Inferior parietal cortex (tissue), 1 donor: ENCODE measurements at regions not wholly inside any gene's neighbourhood (a gene's known extent, or its start where the extent isn't known, plus 50 kb on each side); places are given as distances from the start of the nearest gene placed in this dataset.
"Not testable (repeated sequence)": the region's sequence is repeated elsewhere in the genome, so short reads cannot be mapped to it uniquely, and the experiment has no call there.

Experiments used
- DNase-seq: peaks from one replicate; pipeline ENCODE4 v3.0.0-alpha.2; 2016; ENCODE audit errors: extremely low spot score

DNA sequence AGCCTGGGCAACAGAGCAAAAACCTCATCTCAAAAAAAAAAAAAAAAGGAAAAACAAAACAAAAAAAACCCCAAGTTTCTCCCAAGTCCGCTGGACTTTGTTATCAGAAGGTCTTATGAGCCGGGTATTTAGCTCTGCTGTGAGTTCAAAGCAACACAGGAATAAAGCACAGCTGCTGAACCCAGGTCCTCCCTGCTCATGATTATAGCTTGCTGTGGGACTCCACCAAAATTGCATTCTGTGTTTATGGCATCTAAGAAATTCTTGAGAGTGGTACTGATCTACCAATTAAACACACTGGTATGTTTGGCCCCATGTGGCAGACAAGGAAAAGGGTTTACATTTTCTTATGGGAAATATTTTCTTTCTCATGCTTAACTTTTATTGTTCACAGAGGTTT is 93.6 kb upstream of the NEDD9 start:
- DNase-seq: no peak

GRCh38 chr6:11324453-11325015 is 92.1 kb upstream of the NEDD9 start:
- no peak for DNase-seq

DNA sequence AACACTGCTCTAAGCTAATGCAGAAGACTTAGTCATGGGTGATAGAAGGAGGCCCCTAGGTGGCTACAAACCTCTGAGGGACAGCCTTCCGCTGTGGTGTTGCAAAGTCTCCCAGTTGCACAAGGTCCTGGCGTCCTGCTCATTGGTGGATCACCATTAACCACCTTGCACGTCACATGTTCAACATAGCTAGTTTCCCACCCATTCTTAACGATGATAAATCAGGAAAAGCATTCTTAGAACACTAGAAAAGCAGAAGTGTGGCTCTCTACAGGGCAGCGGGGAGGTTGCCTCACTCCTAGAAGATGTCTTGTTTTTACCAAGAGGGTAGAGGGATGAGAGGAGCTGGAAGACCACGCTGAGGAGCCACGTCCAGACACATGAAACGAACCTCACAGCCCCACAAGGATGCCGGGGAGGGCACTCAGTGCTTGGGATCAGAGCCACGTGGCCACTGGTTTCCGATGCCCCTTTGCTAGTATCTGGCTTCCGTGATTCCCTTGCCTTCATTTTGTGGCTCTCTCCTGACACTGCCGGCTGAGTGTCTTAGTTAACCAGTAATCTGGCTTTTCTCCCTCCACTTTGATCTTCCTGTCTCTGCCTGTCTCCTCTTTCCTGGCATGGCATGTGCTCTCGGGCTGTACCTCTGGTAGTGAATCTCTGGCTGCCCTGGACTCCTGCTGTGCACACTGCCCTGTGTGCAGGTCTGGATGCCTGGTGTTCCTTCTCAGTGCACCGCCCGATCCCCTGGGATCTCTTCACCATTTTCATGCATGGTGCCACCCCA is 91.4 kb upstream of the NEDD9 start:
- DNase-seq: no peak

DNA sequence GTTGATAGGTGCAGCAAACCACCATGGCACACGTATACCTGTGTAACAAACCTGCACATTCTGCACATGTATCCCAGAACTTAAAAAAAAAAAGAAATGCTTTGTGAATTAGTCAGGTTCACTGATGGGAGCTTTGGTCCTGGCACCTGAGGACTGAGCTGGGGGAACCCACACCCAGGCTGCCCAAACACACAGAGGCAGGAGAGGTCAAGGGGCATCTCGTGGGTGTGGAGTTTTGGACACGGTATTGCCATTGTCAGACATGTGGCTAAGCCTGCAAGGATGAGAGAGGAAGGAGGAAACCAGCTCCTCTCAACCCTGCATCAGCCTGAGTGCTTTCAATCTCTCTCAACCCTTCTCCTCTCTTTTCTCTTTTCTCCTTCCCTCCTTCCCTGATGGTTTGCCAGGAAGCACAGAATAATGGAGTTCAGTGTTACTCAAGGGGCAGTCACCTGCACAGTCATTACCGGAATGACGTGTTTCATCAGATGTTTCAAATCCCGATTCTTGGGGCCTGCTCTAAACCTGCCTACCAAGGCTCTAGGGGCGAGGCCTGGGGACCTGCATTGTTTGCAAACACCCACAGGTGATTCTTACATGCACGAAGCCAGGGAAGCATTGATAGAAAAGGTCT is 89.9 kb upstream of the NEDD9 start:
- DNase-seq: no peak

DNA sequence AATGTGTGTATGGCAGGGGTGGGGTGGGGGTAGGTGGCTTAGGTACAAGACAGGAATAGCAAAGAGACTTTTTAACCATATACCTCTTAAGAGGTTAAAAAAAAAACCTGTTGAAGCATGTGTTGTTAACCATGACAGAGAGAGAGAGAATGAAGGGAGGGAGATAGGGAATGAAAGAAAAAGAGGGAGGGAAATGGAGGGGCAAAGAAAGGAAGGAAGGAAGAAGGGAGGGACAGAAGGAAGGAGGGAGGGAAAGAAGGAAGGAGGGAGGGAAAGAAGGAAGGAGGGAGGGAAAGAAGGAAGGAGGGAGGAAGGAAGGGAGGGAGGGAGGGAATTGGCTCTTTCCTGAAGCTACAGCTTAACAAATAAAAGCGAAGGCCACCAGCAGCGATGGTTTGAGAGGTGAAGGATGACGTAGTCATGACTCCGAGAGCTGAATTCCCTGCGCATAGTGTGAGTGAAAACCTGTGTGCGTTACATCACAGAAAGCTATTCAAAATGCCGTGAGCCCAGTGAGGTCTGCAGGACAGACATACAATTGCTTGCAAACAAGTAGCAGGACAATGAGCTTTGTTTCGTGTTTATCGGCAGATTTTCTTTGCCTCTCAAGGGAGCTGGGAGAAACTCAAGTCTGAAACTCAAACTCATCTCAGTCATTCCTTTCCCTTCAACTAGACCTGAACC is 88.6 kb upstream of the NEDD9 start:
- DNase-seq: no peak

DNA sequence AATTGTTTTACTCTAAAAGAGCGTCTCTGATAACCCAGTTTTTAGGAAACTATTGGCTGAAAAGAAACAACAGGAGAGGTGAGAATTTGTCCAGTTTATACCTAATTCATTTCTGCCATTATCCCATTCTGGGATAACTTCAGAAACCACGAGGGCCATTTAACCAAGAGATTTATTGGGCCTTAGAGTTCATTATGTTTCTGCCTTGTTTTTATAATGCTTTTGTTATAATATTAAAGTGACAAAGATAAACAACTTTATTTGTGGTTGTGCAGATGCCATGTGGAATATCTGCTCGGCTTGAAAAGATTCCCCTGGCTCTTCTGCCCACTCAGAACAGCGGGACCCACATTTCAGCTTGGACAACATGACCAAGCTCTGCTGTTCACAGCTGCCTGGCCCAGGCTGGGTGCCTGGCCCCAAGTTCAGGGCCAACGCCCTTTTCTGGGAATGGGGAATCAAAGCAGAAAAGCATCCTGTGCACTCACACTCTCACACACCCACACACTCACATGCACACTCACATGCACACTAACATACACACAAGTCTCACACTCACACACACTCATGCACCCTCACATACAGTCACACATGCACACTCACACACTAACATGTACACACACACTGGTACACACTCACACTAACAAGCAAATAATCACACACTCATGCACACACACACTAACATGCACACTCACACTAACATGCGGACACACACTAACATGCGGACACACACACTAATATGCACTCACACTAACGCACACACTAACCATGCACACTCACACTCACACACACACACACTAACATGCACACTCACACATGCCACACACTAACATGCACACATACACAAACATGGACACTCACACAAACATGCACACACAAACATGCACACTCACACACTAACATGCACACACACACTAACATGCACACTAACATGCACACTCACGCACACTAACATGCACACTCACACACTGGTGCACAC is 86.7 kb upstream of the NEDD9 start:
- DNase-seq: no peak

GRCh38 chr6:11317885-11318771 is 85.7 kb upstream of the NEDD9 start:
- DNase-seq: peak; percentile 35

- no peak for DNase-seq
Measured at GRCh38 chr6:11315743-11316437, 83.4 kb upstream of the NEDD9 start.

DNA sequence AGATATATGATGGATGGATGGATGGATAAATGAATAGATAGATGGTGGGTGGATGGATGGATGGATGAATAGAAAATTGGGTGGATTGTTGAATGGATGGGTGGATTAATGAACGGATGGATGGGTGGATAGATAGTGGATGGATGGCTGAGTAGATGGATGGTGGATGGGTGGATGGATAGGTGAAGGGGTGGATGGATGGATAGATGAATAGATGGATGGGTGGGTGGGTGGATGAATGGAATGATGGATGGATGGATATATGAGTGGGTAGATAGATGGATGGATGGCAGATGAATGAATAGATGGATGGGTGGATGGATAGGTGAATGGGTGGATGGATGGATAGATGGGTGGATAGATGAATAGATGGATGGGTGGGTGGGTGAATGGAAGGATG is 80.7 kb upstream of the NEDD9 start:
- no peak for DNase-seq

DNA sequence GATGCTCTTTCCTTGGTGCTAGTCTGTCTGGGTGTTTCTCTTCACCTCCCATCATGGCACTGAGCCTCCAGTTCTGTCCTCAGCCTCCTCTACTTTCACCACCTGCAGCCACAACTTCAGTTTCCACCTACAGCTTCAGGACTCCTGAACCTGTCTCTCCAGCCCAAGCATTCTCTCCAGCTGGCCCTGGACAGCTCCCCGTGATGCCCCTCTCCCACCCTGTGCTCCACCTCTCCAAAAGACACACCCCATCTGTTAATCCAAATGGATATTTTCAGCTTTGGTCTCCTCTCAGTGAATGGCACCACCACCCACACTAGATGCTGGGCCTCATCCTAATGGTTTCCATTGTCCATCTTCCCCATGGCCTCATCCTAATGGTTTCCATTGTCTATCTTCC is 79.5 kb upstream of the NEDD9 start:
- DNase-seq: no peak

DNA sequence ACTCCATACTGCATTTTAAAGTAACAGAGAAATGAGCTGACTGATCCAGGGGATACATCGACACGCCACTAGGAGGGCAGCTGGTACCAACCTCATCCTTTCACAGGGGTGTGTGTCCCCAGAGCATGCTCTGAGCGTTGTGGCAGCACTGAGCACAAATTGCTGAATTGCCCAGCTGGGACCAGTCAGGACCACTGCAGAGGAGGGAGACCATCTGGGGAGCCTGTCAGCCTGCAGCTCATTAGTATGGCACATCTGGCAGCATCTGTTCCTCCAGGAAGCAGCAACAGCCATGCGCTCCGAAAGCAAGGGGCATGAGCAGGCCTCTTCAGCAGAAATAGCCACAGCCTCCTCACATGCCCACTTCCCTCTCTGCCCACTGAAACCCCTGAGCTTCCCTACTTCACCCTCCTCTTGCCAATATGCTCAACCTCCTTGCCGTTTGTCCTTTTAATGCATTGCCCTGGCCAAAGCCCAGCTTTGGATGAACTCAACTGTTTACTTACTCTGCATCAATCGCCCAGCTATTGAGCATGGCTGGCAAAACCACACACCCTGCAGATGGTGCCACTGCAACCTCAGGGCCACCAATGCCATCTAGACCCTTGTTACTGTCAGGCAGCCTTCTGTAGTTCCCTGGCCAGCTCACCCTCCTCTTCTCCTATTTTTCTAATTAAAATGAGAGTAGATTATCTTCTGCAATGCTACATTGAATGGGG is 77.6 kb upstream of the NEDD9 start:
- no peak for DNase-seq

- DNase-seq: no peak
Measured at GRCh38 chr6:11307226-11307625, 74.8 kb upstream of the NEDD9 start.

GRCh38 chr6:11304946-11305345 is 72.5 kb upstream of the NEDD9 start:
- DNase-seq: no peak

- not testable (repeated sequence) for DNase-seq
Measured at GRCh38 chr6:11299876-11300428, 67.5 kb upstream of the NEDD9 start.

GRCh38 chr6:11299421-11299784 is 66.9 kb upstream of the NEDD9 start:
- not testable (repeated sequence) for DNase-seq

- DNase-seq: no peak
Measured at GRCh38 chr6:11298651-11299420, 66.4 kb upstream of the NEDD9 start.

DNA sequence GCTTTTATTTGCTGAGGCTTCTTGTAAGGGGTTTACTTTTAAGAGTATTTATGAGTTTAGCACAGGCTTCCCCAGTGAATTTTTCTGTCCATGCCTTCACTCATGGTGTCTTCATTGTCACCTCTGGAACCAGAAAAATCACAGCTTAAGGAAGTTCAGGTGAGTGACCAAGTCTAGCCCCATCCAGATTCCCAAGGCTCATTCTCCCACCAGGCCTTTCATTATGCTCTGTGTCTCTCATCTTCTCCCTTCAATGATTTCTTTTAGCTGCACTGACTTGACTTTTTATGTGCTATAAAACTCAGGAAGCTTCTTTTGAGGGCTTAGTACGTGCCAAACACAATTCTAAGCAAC is 64.9 kb upstream of the NEDD9 start:
- DNase-seq: no peak
